IMR-90 (cell line): ENCODE measurements at regions not wholly inside any gene's neighbourhood (a gene's known extent, or its start where the extent isn't known, plus 50 kb on each side); places are given as distances from the start of the nearest gene placed in this dataset.
"Not testable (repeated sequence)": the region's sequence is repeated elsewhere in the genome, so short reads cannot be mapped to it uniquely, and the experiment has no call there.

ENCODE experiments used
- ATAC-seq: fragments of 200-7000 bp; cut with Tn5 transposase; 2 replicates; pipeline ENCODE4 v1.9.1; 2020; ENCODE audit warnings: low read depth, mild to moderate bottlenecking, moderate library complexity
- BruUV-seq: library from RNA; stranded (reverse); fragments of 400-500 nt; replicated peaks from 2 replicates; lab custom pipeline; 2021; lab: Mats Ljungman, UMichigan
- CTCF ChIA-PET: fragments of 300-600 bp; formaldehyde crosslinking; extraction: SDS; loops from one replicate; lab custom pipeline; 2021; ENCODE audit warnings: antibody characterized with exemption; lab: Yijun Ruan, JAX
- POLR2A ChIA-PET: fragments of 300-600 bp; sonication (Branson Sonifier 250); formaldehyde crosslinking; loops from one replicate; lab custom pipeline; 2022; ENCODE audit warnings: antibody characterized with exemption; ENCODE audit not compliant: unreplicated experiment; lab: Charles Lee
- DNase-seq: peaks from one replicate; pipeline ENCODE4 v3.0.0; 2013
- H2AFZ ChIP-seq: replicated peaks from 2 replicates; pipeline ENCODE3; 2013; ENCODE audit warnings: low read length, mild to moderate bottlenecking; ENCODE audit not compliant: poor library complexity
- H2AK5ac ChIP-seq: 2 replicates; pipeline ENCODE4 v1.6.1; 2013; ENCODE audit warnings: low read depth, low read length, inconsistent platforms
- H2AK9ac ChIP-seq: replicated peaks from 2 replicates; pipeline ENCODE3; 2013; ENCODE audit warnings: mild to moderate bottlenecking, low read depth, low read length, moderate library complexity; ENCODE audit not compliant: poor library complexity
- H2BK120ac ChIP-seq: 2 replicates; pipeline ENCODE4 v1.6.1; 2013; ENCODE audit warnings: low read depth, low read length, inconsistent platforms
- H2BK15ac ChIP-seq: 3 replicates; pipeline ENCODE4 v1.6.1; 2013; ENCODE audit warnings: low read depth, low read length, inconsistent platforms
- H2BK20ac ChIP-seq: 2 replicates; pipeline ENCODE4 v1.6.1; 2013; ENCODE audit warnings: low read depth, mild to moderate bottlenecking, inconsistent platforms, low read length, moderate library complexity
- H2BK5ac ChIP-seq: 2 replicates; pipeline ENCODE4 v1.6.1; 2013; ENCODE audit warnings: mild to moderate bottlenecking, low read depth, low read length, inconsistent platforms; ENCODE audit not compliant: poor library complexity, severe bottlenecking
- H3K14ac ChIP-seq: replicated peaks from 2 replicates; pipeline ENCODE4 v1.6.1; 2013; ENCODE audit warnings: low read depth, low read length, inconsistent platforms
- H3K18ac ChIP-seq: 2 replicates; pipeline ENCODE4 v1.6.1; 2013; ENCODE audit warnings: low read depth, low read length, control low read depth
- H3K23ac ChIP-seq: 2 replicates; pipeline ENCODE4 v1.6.1; 2013; ENCODE audit warnings: low read depth, low read length, inconsistent platforms
- H3K27ac ChIP-seq: 2 replicates; pipeline ENCODE4 v1.5.1; 2013; ENCODE audit warnings: mild to moderate bottlenecking, control low read depth, low read length; ENCODE audit not compliant: insufficient read depth
- H3K27me3 ChIP-seq: 2 replicates; pipeline ENCODE4 v1.6.1; 2013; ENCODE audit warnings: low read length; ENCODE audit not compliant: control insufficient read depth, insufficient read depth
- H3K36me3 ChIP-seq: 2 replicates; pipeline ENCODE4 v1.6.1; 2013; ENCODE audit warnings: low read length, mixed read lengths; ENCODE audit not compliant: control insufficient read depth, insufficient read depth
- H3K4ac ChIP-seq: 2 replicates; pipeline ENCODE4 v1.6.1; 2013; ENCODE audit warnings: low read depth, low read length, inconsistent platforms
- H3K4me1 ChIP-seq: 2 replicates; pipeline ENCODE4 v1.6.1; 2013; ENCODE audit warnings: low read length, mixed read lengths; ENCODE audit not compliant: control insufficient read depth, insufficient read depth
- H3K4me2 ChIP-seq: 2 replicates; pipeline ENCODE4 v1.6.1; 2013; ENCODE audit warnings: low read depth, mild to moderate bottlenecking, control low read depth, low read length, moderate library complexity
- H3K4me3 ChIP-seq: 2 replicates; pipeline ENCODE4 v1.5.1; 2013; ENCODE audit warnings: low read depth, mild to moderate bottlenecking, control low read depth, low read length, moderate library complexity; ENCODE audit not compliant: insufficient read depth
- H3K56ac ChIP-seq: 2 replicates; pipeline ENCODE4 v1.6.1; 2013; ENCODE audit warnings: low read length, inconsistent platforms; ENCODE audit not compliant: insufficient read depth; ENCODE audit errors: extremely low read depth
- H3K79me1 ChIP-seq, 2 experiments: 2 replicates each; pipeline ENCODE4 v1.6.1; 2013; ENCODE audit warnings: low read length in 2 of 2, inconsistent platforms in 1 of 2, low read depth in 1 of 2
- H3K9ac ChIP-seq: 2 replicates; pipeline ENCODE4 v1.6.1; 2013; ENCODE audit warnings: low read depth, low read length, control low read depth
- H3K9me1 ChIP-seq: 2 replicates; pipeline ENCODE4 v1.6.1; 2013; ENCODE audit warnings: low read length, inconsistent platforms; ENCODE audit not compliant: insufficient read depth
- H3K9me3 ChIP-seq: 2 replicates; pipeline ENCODE4 v1.6.1; 2013; ENCODE audit warnings: low read length; ENCODE audit not compliant: control insufficient read depth, insufficient read depth
- H4K20me1 ChIP-seq: 2 replicates; pipeline ENCODE4 v1.6.1; 2013; ENCODE audit warnings: low read length, inconsistent platforms; ENCODE audit not compliant: insufficient read depth
- H4K5ac ChIP-seq: 2 replicates; pipeline ENCODE4 v1.6.1; 2013; ENCODE audit warnings: mild to moderate bottlenecking, low read depth, low read length, control low read depth
- H4K8ac ChIP-seq, 2 experiments: 2 replicates each; pipeline ENCODE4 v1.6.1; 2013; ENCODE audit warnings: low read depth in 2 of 2, low read length in 2 of 2, control low read depth in 1 of 2, inconsistent platforms in 1 of 2
- H4K91ac ChIP-seq: 2 replicates; pipeline ENCODE4 v1.6.1; 2013; ENCODE audit warnings: low read depth, low read length, inconsistent platforms; ENCODE audit not compliant: insufficient read depth
- CHD1 ChIP-seq: IDR thresholded peaks from 2 replicates; pipeline ENCODE4 v1.6.1; 2012; ENCODE audit warnings: low read depth, low read length, improper control_type of control experiment
- WGBS, 2 experiments: methylation state at CpG; one replicate each; pipeline versions ENCODE4 v1.1.5 to v1.1.7; 2013; ENCODE audit warnings: missing lambda C conversion rate in 2 of 2; ENCODE audit not compliant: insufficient read length in 1 of 2; ENCODE audit errors: extremely low coverage in 2 of 2; 5-methylcytosine and 5-hydroxymethylcytosine counted together
- dilution Hi-C: fragments of 300-500 bp; cut with HindIII; formaldehyde crosslinking; loops from one replicate; pipeline ENCODE4 v1.14.3; 2018; ENCODE audit warnings: low sequenced_read_pairs; ENCODE audit not compliant: unreplicated experiment
- in situ Hi-C: fragments of 300-500 bp; cut with MboI; formaldehyde crosslinking; loops from 3 replicates; pipeline ENCODE4 v1.14.3; 2019; ENCODE audit warnings: low sequenced_read_pairs, inconsistent platforms, mixed read lengths
- intact Hi-C: fragments of 100-400 bp; cut with micrococcal nuclease; formaldehyde crosslinking; loops from 2 replicates; pipeline ENCODE4 v1.10.0; 2022

GRCh38 chr6:170087941-170088581 lies 202.8 kb downstream of the DLL1 start:
- no peak for DNase-seq
- POLR2A ChIA-PET: no interaction called here

GRCh38 chr6:170087421-170087780 lies 203.5 kb downstream of the DLL1 start:
- not testable (repeated sequence) for DNase-seq

More at GRCh38 chr6:170087941-170088581, 202.8 kb downstream of the DLL1 start:
- Histone ChIP-seq H3K18ac (no peak overlapping the region), H3K4me2 (no peak overlapping the region), H3K23ac (no peak overlapping the region), H2BK15ac (no peak overlapping the region), H4K91ac (no peak overlapping the region), H3K27me3 (no peaks in the 10 kb centered on the region), H3K4me3 (no peak overlapping the region), H4K5ac (no peak overlapping the region), H2BK20ac (no peak overlapping the region), H3K9me1 (no peaks in the 10 kb centered on the region), H3K56ac (no peak overlapping the region), H2BK5ac (no peak overlapping the region), H3K27ac (no peak overlapping the region), H3K4me1 (no peaks in the 10 kb centered on the region), H4K8ac (no peak overlapping the region), H2BK120ac (no peak overlapping the region), H3K9ac (no peak overlapping the region), H2AFZ (no peak overlapping the region), H4K20me1 (no peaks in the 10 kb centered on the region), H3K9me3 (peaks cover 45% of the 10 kb centered on the region), H2AK9ac (no peak overlapping the region), H3K14ac (no peak overlapping the region), H3K79me1 (no peaks in the 10 kb centered on the region), H2AK5ac (no peak overlapping the region), H3K4ac (no peak overlapping the region), H3K36me3 (no peaks in the 10 kb centered on the region)
- in situ Hi-C loops: no loop called here
- no peak for ATAC-seq
- BruUV-seq: no TSS peak
- CTCF ChIA-PET: no interaction called here
- TF ChIP-seq CHD1: no peak
- 86% methylated on average over 12 of the region's 36 CpGs; no CpG with 5 or more reads in 1 of the 2 experiments for WGBS, 2 experiments
- intact Hi-C loops: no loop called here
- dilution Hi-C loops: no loop called here

More at GRCh38 chr6:170087421-170087780, 203.5 kb downstream of the DLL1 start:
- H2AK5ac ChIP-seq, H2BK20ac ChIP-seq, H4K8ac ChIP-seq, dilution Hi-C loops, H3K27ac ChIP-seq, H3K23ac ChIP-seq, H3K4me2 ChIP-seq, H2AFZ ChIP-seq, H3K9me1 ChIP-seq, ATAC-seq, H3K4me3 ChIP-seq, H2AK9ac ChIP-seq, POLR2A ChIA-PET, H4K91ac ChIP-seq, H3K56ac ChIP-seq, H2BK5ac ChIP-seq, H3K4me1 ChIP-seq, in situ Hi-C loops, BruUV-seq, H3K14ac ChIP-seq, CTCF ChIA-PET, H4K5ac ChIP-seq, H2BK15ac ChIP-seq, intact Hi-C loops, H3K27me3 ChIP-seq, H3K18ac ChIP-seq, H3K36me3 ChIP-seq, H3K79me1 ChIP-seq, H2BK120ac ChIP-seq, H3K4ac ChIP-seq, H4K20me1 ChIP-seq, H3K9ac ChIP-seq: not testable (repeated sequence)
- peaks cover 42% of the 10 kb centered on the region for H3K9me3 ChIP-seq
- WGBS, 2 experiments: no CpG with 5 or more reads among the region's 25 CpGs
